Mesendoderm (in vitro differentiated cells): ENCODE measurements at regions not wholly inside any gene's neighbourhood (a gene's known extent, or its start where the extent isn't known, plus 50 kb on each side); places are given as distances from the start of the nearest gene placed in this dataset.

Experiments used
- DNase-seq: peaks from one replicate; pipeline ENCODE4 v3.0.0; 2013
- H2AK5ac ChIP-seq: 2 replicates; pipeline ENCODE4 v1.6.1; 2013; ENCODE audit warnings: low read length, inconsistent platforms
- H2BK120ac ChIP-seq: 2 replicates; pipeline ENCODE4 v1.6.1; 2013; ENCODE audit warnings: low read depth, mild to moderate bottlenecking, low read length, moderate library complexity, mixed read lengths
- H2BK15ac ChIP-seq: replicated peaks from 2 replicates; pipeline ENCODE4 v1.6.1; 2013; ENCODE audit warnings: low read depth, mild to moderate bottlenecking, moderate library complexity
- H2BK5ac ChIP-seq: 2 replicates; pipeline ENCODE4 v1.6.1; 2013; ENCODE audit warnings: low read length, inconsistent platforms
- H3K18ac ChIP-seq: 2 replicates; pipeline ENCODE4 v1.6.1; 2013; ENCODE audit warnings: mild to moderate bottlenecking, low read length, mixed read lengths
- H3K23ac ChIP-seq: one replicate; pipeline ENCODE4 v1.6.1; 2013; ENCODE audit warnings: low read length
- H3K27ac ChIP-seq: 2 replicates; pipeline ENCODE4 v1.5.1; 2013; ENCODE audit warnings: low read depth, mild to moderate bottlenecking, inconsistent platforms, low read length, moderate library complexity
- H3K27me3 ChIP-seq: 2 replicates; pipeline ENCODE4 v1.6.1; 2013; ENCODE audit warnings: low read length, control low read depth, mild to moderate bottlenecking, inconsistent platforms; ENCODE audit not compliant: insufficient read depth, poor library complexity
- H3K36me3 ChIP-seq: 2 replicates; pipeline ENCODE4 v1.6.1; 2013; ENCODE audit warnings: low read length, inconsistent platforms; ENCODE audit not compliant: control insufficient read depth, insufficient read depth
- H3K4ac ChIP-seq: one replicate; pipeline ENCODE4 v1.6.1; 2013; ENCODE audit warnings: low read depth, mild to moderate bottlenecking, low read length, moderate library complexity
- H3K4me1 ChIP-seq: 2 replicates; pipeline ENCODE4 v1.6.1; 2013; ENCODE audit warnings: low read depth, low read length, inconsistent platforms; ENCODE audit not compliant: control insufficient read depth
- H3K4me2 ChIP-seq: 2 replicates; pipeline ENCODE4 v1.6.1; 2013; ENCODE audit warnings: low read length
- H3K4me3 ChIP-seq: 2 replicates; pipeline ENCODE4 v1.5.1; 2013; ENCODE audit warnings: mild to moderate bottlenecking, low read length
- H3K56ac ChIP-seq: one replicate; pipeline ENCODE4 v1.6.1; 2013; ENCODE audit warnings: low read length
- H3K79me1 ChIP-seq: 2 replicates; pipeline ENCODE4 v1.6.1; 2013; ENCODE audit warnings: low read length, inconsistent platforms
- H3K79me2 ChIP-seq: 2 replicates; pipeline ENCODE4 v1.6.1; 2013; ENCODE audit warnings: mild to moderate bottlenecking, low read length; ENCODE audit not compliant: control insufficient read depth, insufficient read depth
- H3K9ac ChIP-seq: 2 replicates; pipeline ENCODE4 v1.6.1; 2013; ENCODE audit warnings: low read length, inconsistent platforms
- H4K5ac ChIP-seq: one replicate; pipeline ENCODE4 v1.6.1; 2013; ENCODE audit warnings: low read length
- H4K8ac ChIP-seq: one replicate; pipeline ENCODE4 v1.6.1; 2013; ENCODE audit warnings: low read depth, mild to moderate bottlenecking, control low read depth, low read length, moderate library complexity
- WGBS: extraction: QIAGEN DNeasy Blood & Tissue Kit; methylation state at CpG from one replicate; pipeline ENCODE4 v1.1.7; 2013; ENCODE audit warnings: low lambda C conversion rate, missing lambda C conversion rate; ENCODE audit not compliant: insufficient coverage; ENCODE audit errors: extremely low coverage; 5-methylcytosine and 5-hydroxymethylcytosine counted together

- Histone ChIP-seq H3K79me2 (no peaks in the 10 kb centered on the region), H2BK5ac (no peak overlapping the region), H3K56ac (no peak overlapping the region), H3K23ac (no peak overlapping the region), H4K5ac (no peak overlapping the region), H3K4me3 (no peak overlapping the region), H3K9ac (no peak overlapping the region), H2BK120ac (no peak overlapping the region), H3K4ac (no peak overlapping the region), H3K27me3 (no peaks in the 10 kb centered on the region), H4K8ac (no peak overlapping the region), H3K18ac (no peak overlapping the region), H2BK15ac (no peak overlapping the region), H2AK5ac (no peak overlapping the region), H3K36me3 (no peaks in the 10 kb centered on the region), H3K27ac (no peak overlapping the region), H3K4me1 (no peaks in the 10 kb centered on the region), H3K4me2 (no peak overlapping the region), H3K79me1 (no peaks in the 10 kb centered on the region)
- no peak for DNase-seq
- WGBS: no CpG with 5 or more reads among the region's 1 CpG
These were observed 62.5 kb upstream of the CAPZB start for GRCh38 chr1:19547814-19548213.

- no peaks in the 10 kb centered on the region for H3K27me3 ChIP-seq
- H3K56ac ChIP-seq: no peak overlapping the region
- no peak overlapping the region for H3K27ac ChIP-seq
- H3K79me1 ChIP-seq: no peaks in the 10 kb centered on the region
- H4K5ac ChIP-seq: no peak overlapping the region
- no peak overlapping the region for H2BK5ac ChIP-seq
- H2BK15ac ChIP-seq: no peak overlapping the region
- no peak overlapping the region for H3K23ac ChIP-seq
- H4K8ac ChIP-seq: no peak overlapping the region
- no peak overlapping the region for H2BK120ac ChIP-seq
- H3K4me3 ChIP-seq: no peak overlapping the region
- no peak overlapping the region for H2AK5ac ChIP-seq
- H3K36me3 ChIP-seq: no peaks in the 10 kb centered on the region
- H3K79me2 ChIP-seq: no peaks in the 10 kb centered on the region
- no peak overlapping the region for H3K4ac ChIP-seq
- no peak overlapping the region for H3K4me2 ChIP-seq
- H3K4me1 ChIP-seq: no peaks in the 10 kb centered on the region
- DNase-seq: no peak
- H3K9ac ChIP-seq: no peak overlapping the region
- no CpG with 5 or more reads among the region's 6 CpGs for WGBS
- no peak overlapping the region for H3K18ac ChIP-seq
These were observed 51.2 kb upstream of the CAPZB start for GRCh38 chr1:19536519-19536918.

DNA sequence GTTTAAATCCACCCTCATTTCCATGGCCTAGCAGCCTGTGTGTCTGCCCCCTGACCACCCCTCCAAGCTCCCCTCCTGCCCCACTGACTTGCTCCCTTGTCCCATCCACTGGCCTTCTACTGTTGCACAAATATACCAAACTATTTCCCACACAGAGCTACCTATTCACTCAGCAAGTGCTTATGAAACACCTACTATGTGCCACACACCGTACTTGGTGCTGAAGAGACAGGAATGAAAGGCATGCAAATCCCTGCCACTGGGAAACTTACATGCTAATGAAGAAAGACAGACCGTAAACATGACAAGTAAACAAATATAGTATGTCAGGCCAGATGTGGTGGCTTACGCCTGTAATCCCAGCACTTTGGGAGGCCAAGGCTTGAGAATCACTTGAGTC lies 49.9 kb upstream of the CAPZB start:
- no peak overlapping the region for H2BK5ac ChIP-seq
- H3K79me1 ChIP-seq: no peaks in the 10 kb centered on the region

More for the DNA sequence above, 49.9 kb upstream of the CAPZB start:
- Histone ChIP-seq H3K56ac (no peak overlapping the region), H3K23ac (no peak overlapping the region), H2BK15ac (no peak overlapping the region), H3K9ac (no peak overlapping the region), H3K79me2 (no peaks in the 10 kb centered on the region), H3K36me3 (no peaks in the 10 kb centered on the region), H3K27me3 (no peaks in the 10 kb centered on the region), H3K4ac (no peak overlapping the region), H4K8ac (no peak overlapping the region), H3K18ac (no peak overlapping the region), H3K4me2 (no peak overlapping the region), H4K5ac (no peak overlapping the region), H2BK120ac (no peak overlapping the region), H3K4me1 (no peaks in the 10 kb centered on the region), H3K27ac (no peak overlapping the region), H3K4me3 (no peak overlapping the region), H2AK5ac (no peak overlapping the region)
- no CpG with 5 or more reads among the region's 3 CpGs for WGBS
- DNase-seq: no peak
